ENCODE measurements at regions not wholly inside any gene's neighbourhood (a gene's known extent, or its start where the extent isn't known, plus 50 kb on each side); places are given as distances from the start of the nearest gene placed in this dataset.

- ATAC-seq (peak; percentile 97), DNase-seq (ENCODE audit: low read depth, low spot score) (peak; percentile 59), FAIRE-seq (no peak)
- ChIA-PET SMC1A (ENCODE audit: uncharacterized antibody, unreplicated experiment) (interaction anchor here (0.6 to 3.2 kb wide), 7 partner anchors 21 to 1242 kb away, joined by 3 to 14 read pairs (median 3); partner anchors contain the start of gene ENC1), POLR2A (no interaction called here), RAD21 (ENCODE audit: unreplicated experiment) (interaction anchor here (0.8 to 2.2 kb wide), 10 partner anchors 10 to 614 kb away, joined by 3 to 9 read pairs (median 4); partner anchors contain the start of gene ENC1), CTCF (interaction anchor here (0.6 to 2.5 kb wide), 11 partner anchors 10 to 614 kb away, joined by 3 to 17 read pairs (median 5); no protein-coding TSS in a partner anchor)
- Histone ChIP-seq H3K27me3 (replicated peaks in 1 of 2; ENCODE audit: control insufficient read depth in 2 of 2, insufficient read depth in 2 of 2, low read length in 1 of 2) (no peaks in the 10 kb centered on the region), H4K20me1 (ENCODE audit: control insufficient read depth, insufficient read depth) (no peaks in the 10 kb centered on the region), H3K9ac (ENCODE audit: control insufficient read depth, insufficient read depth, low read length) (no peak overlapping the region), H3K9me3 (replicated peaks; ENCODE audit: control insufficient read depth, insufficient read depth, low read length) (no peaks in the 10 kb centered on the region), H3K27ac (ENCODE audit: control insufficient read depth, insufficient read depth) (no peak overlapping the region), H3K4me2 (ENCODE audit: control insufficient read depth, insufficient read depth) (no peak overlapping the region), H3K79me2 (ENCODE audit: control insufficient read depth, insufficient read depth, low read length) (no peaks in the 10 kb centered on the region), H3K4me3 (no peak overlapping the region), H3K36me3 (ENCODE audit: control insufficient read depth in 2 of 2, insufficient read depth in 2 of 2, low read length in 1 of 2) (no peaks in the 10 kb centered on the region), H3K4me1 (ENCODE audit: control insufficient read depth, insufficient read depth, low read length) (peaks cover 8% of the 10 kb centered on the region; the same call in 1 of the 2 replicates), H2AFZ (ENCODE audit: control insufficient read depth, low read depth, low read length) (peak overlapping the region; percentile 49; the same call in 1 of the 2 replicates)
- 10% methylated on average over 6 of the region's 6 CpGs for WGBS (ENCODE audit: insufficient coverage, insufficient replicate concordance, low lambda C conversion rate, missing lambda C conversion rate)
- no TSS peak for BruUV-seq (replicated peaks)
- in situ Hi-C loops (cut with MboI) (loop anchor here (5.0 kb wide), 1 partner anchor 612 kb away; no protein-coding TSS in a partner anchor), intact Hi-C loops (cut with micrococcal nuclease; ENCODE audit: unreplicated experiment) (loop anchor here (2.0 to 5.0 kb wide), 4 partner anchors 133 to 613 kb away; partner anchors contain the start of gene ENC1)
- TF ChIP-seq SMC3 (IDR thresholded peaks at IDR 0.05; ENCODE audit: borderline replicate concordance, low read length), result peak; percentile 79; the same call in 1 of the 2 replicates
- TF ChIP-seq NR2F1 (conservative IDR thresholded peaks at IDR 0.05), result peak; percentile 73
- TF ChIP-seq, protein P1, sequence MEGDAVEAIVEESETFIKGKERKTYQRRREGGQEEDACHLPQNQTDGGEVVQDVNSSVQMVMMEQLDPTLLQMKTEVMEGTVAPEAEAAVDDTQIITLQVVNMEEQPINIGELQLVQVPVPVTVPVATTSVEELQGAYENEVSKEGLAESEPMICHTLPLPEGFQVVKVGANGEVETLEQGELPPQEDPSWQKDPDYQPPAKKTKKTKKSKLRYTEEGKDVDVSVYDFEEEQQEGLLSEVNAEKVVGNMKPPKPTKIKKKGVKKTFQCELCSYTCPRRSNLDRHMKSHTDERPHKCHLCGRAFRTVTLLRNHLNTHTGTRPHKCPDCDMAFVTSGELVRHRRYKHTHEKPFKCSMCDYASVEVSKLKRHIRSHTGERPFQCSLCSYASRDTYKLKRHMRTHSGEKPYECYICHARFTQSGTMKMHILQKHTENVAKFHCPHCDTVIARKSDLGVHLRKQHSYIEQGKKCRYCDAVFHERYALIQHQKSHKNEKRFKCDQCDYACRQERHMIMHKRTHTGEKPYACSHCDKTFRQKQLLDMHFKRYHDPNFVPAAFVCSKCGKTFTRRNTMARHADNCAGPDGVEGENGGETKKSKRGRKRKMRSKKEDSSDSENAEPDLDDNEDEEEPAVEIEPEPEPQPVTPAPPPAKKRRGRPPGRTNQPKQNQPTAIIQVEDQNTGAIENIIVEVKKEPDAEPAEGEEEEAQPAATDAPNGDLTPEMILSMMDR (IDR thresholded peaks at IDR 0.05 in 2 of 3, conservative IDR thresholded peaks at IDR 0.05 in 1 of 3; ENCODE audit: control insufficient read depth in 2 of 3, extremely low read depth in 1 of 3, insufficient read depth in 1 of 3, low read depth in 3 of 3, low read length in 3 of 3), result peak; percentile 56 to 71 (median 70)
- TF ChIP-seq RBBP5 (conservative IDR thresholded peaks at IDR 0.05), result no peak
- TF ChIP-seq YBX1 (IDR thresholded peaks at IDR 0.05), result no peak
- peak; percentile 32; the same call in 1 of the 2 replicates for TF ChIP-seq SPI1 (IDR thresholded peaks at IDR 0.05; ENCODE audit: borderline replicate concordance, insufficient read depth, low read depth, low read length)
- TF ChIP-seq SIN3A (IDR thresholded peaks at IDR 0.05; ENCODE audit: low read depth, low read length), result no peak
- TF ChIP-seq YY1 (IDR thresholded peaks at IDR 0.05; ENCODE audit: low read depth, low read length), result peak; percentile 66; the same call in 1 of the 2 replicates
- peak; percentile 82 for TF ChIP-seq RAD21 (IDR thresholded peaks at IDR 0.05; ENCODE audit: insufficient read depth, low read depth, low read length)
- TF ChIP-seq RUNX3 (IDR thresholded peaks at IDR 0.05; ENCODE audit: low read length), result 0 out of 2 replicates have a peak, but pooled peaks have one; percentile 21
- 0 out of 2 replicates have a peak, but pooled peaks have one; percentile 7 for TF ChIP-seq IRF4 (IDR thresholded peaks at IDR 0.05; ENCODE audit: low read depth, low read length)
Observed at GRCh38 chr5:74035521-74035937, 409.5 kb downstream of the ARHGEF28 start.
